Activated T-cell treated with anti-CD3 and anti-CD28 coated beads, Interleukin-2, amount 50 U/mL, for 48 hours (primary cell): ENCODE measurements at regions not wholly inside any gene's neighbourhood (a gene's known extent, or its start where the extent isn't known, plus 50 kb on each side); places are given as distances from the start of the nearest gene placed in this dataset.

ENCODE experiments used
- DNase-seq, 2 experiments: peaks; one replicate each; pipeline ENCODE4 v3.0.0-alpha.2; 2020

DNA sequence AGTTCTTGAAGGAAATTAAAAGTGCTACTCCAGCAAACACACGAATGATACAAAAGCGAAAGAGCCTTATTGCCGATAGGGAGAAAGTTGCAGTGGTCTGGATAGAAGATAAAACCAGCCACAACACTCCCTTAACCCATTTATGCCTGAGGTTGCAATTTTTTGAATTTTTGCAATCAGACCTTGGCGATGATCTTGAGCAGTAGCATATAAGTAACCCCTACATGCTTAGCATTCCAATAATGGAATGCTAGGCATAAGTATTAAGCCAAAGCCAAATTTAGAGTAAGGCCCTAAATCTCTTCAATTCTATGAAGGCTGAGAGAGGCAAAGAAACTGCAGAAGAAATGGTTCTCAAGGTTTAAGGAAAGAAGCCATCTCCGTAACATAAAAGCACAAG, 153.5 kb downstream of the SLC28A3 start:
- DNase-seq, result no peak

DNA sequence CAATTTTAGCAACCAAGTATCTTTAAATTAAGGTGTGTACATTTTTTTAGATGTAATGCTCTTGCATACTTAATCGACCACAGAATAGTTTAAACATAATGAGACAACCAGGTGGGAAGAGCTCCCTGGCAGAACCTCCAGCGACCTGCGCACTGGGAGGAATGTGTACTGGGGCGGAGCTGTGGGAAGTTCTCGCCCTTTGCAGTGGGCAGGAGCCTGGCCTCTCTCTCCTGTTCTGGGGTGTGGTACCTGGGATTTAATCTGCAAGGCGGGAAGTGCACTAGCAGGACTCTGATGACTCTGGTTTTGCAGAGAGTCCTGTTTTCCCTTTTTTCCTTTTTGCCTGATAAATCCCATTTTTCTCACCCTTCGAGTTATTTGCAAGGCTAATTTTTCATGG, 150.7 kb downstream of the SLC28A3 start:
- DNase-seq, result no peak

- no peak for DNase-seq
Measured at GRCh38 chr9:84190411-84190810, 150.1 kb downstream of the SLC28A3 start.

- no peak for DNase-seq
Measured at GRCh38 chr9:84206801-84207370, 133.7 kb downstream of the SLC28A3 start.

DNA sequence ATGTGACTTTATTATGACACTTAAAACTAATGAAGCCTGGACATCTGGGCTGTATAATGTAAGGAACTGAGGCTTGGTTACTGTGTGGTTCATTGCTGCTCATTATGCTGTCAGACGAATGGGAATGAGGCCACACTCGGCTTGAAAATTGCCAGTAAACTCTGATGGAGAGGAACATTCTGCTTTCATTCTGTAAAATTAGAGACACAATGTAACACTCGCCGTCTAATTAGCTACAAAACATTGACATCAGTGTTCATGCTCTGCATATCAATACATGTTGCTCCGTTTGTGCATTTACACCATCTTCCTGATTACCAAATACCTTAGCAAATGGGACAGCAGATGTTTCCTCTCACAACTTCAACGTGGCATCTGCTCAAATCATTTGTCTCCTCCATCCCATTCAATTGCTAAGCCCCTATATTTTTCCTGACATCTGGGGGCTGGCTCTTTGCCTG, 133.0 kb downstream of the SLC28A3 start:
- no peak for DNase-seq

DNA sequence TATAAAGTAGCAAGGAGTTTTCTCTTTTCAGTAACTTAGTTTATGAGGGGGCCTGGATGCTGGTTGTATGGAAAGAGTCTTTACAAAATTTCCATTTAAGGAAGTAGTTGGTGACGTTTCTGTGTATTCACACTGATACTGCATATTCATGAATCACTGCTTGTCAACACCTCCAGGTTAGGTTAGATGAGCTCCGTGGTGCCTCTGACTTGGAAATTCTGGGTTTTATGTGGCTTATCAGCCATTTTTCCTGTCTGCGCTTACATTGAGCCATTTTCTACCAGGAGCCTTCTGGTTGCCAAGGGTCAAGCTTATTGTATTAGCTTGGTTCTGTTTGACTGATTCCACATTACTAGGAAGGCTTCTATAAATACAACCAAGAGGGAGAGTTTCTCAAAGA, 128.3 kb downstream of the SLC28A3 start:
- DNase-seq, result no peak

- DNase-seq, result no peak
Measured at GRCh38 chr9:84212982-84213381, 127.6 kb downstream of the SLC28A3 start.

DNA sequence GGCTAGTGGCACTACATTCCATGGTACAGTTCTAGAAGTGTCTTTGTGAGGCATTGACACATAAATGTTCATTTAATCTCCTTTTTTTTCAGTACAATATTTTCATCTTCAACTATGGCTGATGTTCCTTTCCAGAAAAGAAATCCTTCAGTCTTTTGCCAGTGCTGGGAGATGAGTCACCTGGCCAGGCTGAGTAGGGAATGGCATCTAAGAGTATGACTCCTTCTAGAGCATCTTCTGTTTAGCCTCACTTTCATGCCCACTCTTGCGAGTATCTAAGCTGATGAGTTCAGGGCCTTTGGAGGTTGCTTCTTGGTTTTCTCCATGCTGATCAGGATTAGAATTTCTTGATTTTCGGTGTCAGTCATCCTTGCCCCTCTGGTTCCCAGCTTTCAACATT, 124.4 kb downstream of the SLC28A3 start:
- DNase-seq, result no peak

DNA sequence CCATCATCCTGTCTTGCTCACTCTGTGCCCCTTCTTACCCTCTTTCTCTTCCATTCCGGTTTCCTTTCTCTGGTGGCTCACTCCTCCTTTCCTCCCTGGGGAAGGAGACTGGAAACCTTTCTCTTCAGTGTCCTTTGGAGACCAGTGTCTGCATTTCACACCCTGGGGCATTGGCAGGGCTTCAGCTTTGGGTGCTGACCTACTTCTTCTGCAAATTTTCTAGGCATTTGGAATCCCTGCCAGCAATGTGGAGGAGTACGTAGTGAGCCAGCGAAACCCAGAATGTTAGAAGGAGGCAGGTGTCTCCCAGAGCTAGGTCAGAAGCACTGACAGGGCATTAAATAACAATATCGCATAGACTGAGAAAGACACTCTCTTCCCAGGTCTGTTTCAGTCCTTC, 122.2 kb downstream of the SLC28A3 start:
- DNase-seq, result no peak

DNA sequence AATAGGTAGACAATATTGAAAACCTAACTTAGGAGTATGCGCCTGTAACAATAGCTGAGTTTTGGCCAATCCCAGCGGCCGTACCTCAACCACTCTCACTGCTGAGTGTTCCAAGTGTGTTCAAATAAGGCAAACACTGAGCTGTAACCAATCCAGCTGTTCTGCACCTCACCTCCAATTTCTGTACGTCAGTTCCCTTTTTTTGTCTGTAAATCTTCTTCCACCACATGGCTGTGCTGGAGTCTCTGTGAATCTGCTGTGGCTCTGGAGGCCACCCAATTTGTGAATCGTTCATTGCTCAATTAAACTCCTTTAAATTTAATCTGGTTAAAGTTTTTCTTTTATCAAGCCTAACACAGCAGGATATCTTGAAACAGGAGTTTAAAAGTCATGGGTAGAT, 116.3 kb downstream of the SLC28A3 start:
- no peak for DNase-seq
